Liver (tissue), 7 donors: ENCODE measurements at regions not wholly inside any gene's neighbourhood (a gene's known extent, or its start where the extent isn't known, plus 50 kb on each side); places are given as distances from the start of the nearest gene placed in this dataset.

Source experiments
- DNase-seq: peaks from one replicate; pipeline ENCODE4 v3.0.0-alpha.2; 2017; ENCODE audit warnings: low spot score
- H3K27ac ChIP-seq, 2 donors: one replicate each; pipeline ENCODE4 v1.7.0; 2013; ENCODE audit warnings: inconsistent platforms in 2 of 2, low read length in 2 of 2, control low read depth in 1 of 2, low read depth in 1 of 2, mild to moderate bottlenecking in 1 of 2
- H3K27me3 ChIP-seq, 4 donors: one replicate each; pipeline versions ENCODE4 v1.6.1 to v1.7.0; 2013; ENCODE audit warnings: low read length in 3 of 4, inconsistent platforms in 1 of 4, mild to moderate bottlenecking in 1 of 4, moderate library complexity in 1 of 4; ENCODE audit not compliant: control insufficient read depth in 4 of 4, insufficient read depth in 4 of 4
- H3K36me3 ChIP-seq, 4 donors: one replicate each; pipeline versions ENCODE4 v1.6.1 to v1.7.0; 2013; ENCODE audit warnings: low read length in 3 of 4, mild to moderate bottlenecking in 3 of 4, low read depth in 1 of 4, moderate library complexity in 1 of 4; ENCODE audit not compliant: control insufficient read depth in 4 of 4, insufficient read depth in 3 of 4
- H3K4me1 ChIP-seq, 4 donors: one replicate each; pipeline versions ENCODE4 v1.6.1 to v1.7.0; 2013; ENCODE audit warnings: low read length in 3 of 4, mild to moderate bottlenecking in 3 of 4, moderate library complexity in 1 of 4; ENCODE audit not compliant: control insufficient read depth in 4 of 4, insufficient read depth in 4 of 4
- H3K4me3 ChIP-seq, 3 donors: one replicate each; pipeline versions ENCODE4 v1.6.1 to v1.7.0; 2013; ENCODE audit warnings: low read length in 3 of 3, control low read depth in 1 of 3, low read depth in 1 of 3, mild to moderate bottlenecking in 1 of 3
- H3K9ac ChIP-seq, 2 donors: one replicate each; pipeline ENCODE4 v1.7.0; 2013; ENCODE audit warnings: low read length in 2 of 2, mild to moderate bottlenecking in 2 of 2, moderate library complexity in 2 of 2, control low read depth in 1 of 2, low read depth in 1 of 2
- H3K9me3 ChIP-seq, 4 donors: one replicate each; pipeline versions ENCODE4 v1.6.1 to v1.7.0; 2013; ENCODE audit warnings: low read length in 3 of 4; ENCODE audit not compliant: control insufficient read depth in 4 of 4
- EGR1 ChIP-seq, 2 donors: IDR thresholded peaks; 2 replicates each; pipeline ENCODE4 v1.6.1; 2016 to 2018; ENCODE audit warnings: antibody characterized with exemption in 2 of 2, low read depth in 2 of 2
- FOXA1 ChIP-seq: IDR thresholded peaks from 2 replicates; pipeline ENCODE4 v1.6.1; 2016; ENCODE audit warnings: antibody characterized with exemption
- FOXA2 ChIP-seq: IDR thresholded peaks from 2 replicates; pipeline ENCODE4 v1.6.1; 2016; ENCODE audit warnings: antibody characterized with exemption
- GABPA ChIP-seq, 2 donors: IDR thresholded peaks in 1 of 2; conservative IDR thresholded peaks in 1 of 2; 2 replicates each; pipeline ENCODE4 v1.6.1; 2016; ENCODE audit warnings: antibody characterized with exemption in 2 of 2, mild to moderate bottlenecking in 1 of 2, moderate library complexity in 1 of 2
- HNF4G ChIP-seq: IDR thresholded peaks from 2 replicates; pipeline ENCODE4 v1.6.1; 2016; ENCODE audit warnings: antibody characterized with exemption
- JUND ChIP-seq, 2 donors: IDR thresholded peaks; 2 replicates each; pipeline ENCODE4 v1.6.1; 2016; ENCODE audit warnings: antibody characterized with exemption in 2 of 2
- NR2F2 ChIP-seq: IDR thresholded peaks from 2 replicates; pipeline ENCODE4 v1.6.1; 2016; ENCODE audit warnings: antibody characterized with exemption
- REST ChIP-seq: IDR thresholded peaks from 2 replicates; pipeline ENCODE4 v1.6.1; 2016; ENCODE audit warnings: antibody characterized with exemption, mild to moderate bottlenecking
- RXRA ChIP-seq, 2 donors: IDR thresholded peaks; 2 replicates each; pipeline ENCODE4 v1.6.1; 2017 to 2018; ENCODE audit warnings: antibody characterized with exemption in 2 of 2, mild to moderate bottlenecking in 1 of 2
- SP1 ChIP-seq: IDR thresholded peaks from 2 replicates; pipeline ENCODE4 v1.6.1; 2018; ENCODE audit warnings: antibody characterized with exemption, mild to moderate bottlenecking
- TAF1 ChIP-seq: conservative IDR thresholded peaks from 2 replicates; pipeline ENCODE4 v1.6.1; 2016; ENCODE audit warnings: antibody characterized with exemption, mild to moderate bottlenecking
- YY1 ChIP-seq: IDR thresholded peaks from 2 replicates; pipeline ENCODE4 v1.6.1; 2016; ENCODE audit warnings: antibody characterized with exemption, mild to moderate bottlenecking
- ZBTB33 ChIP-seq: IDR thresholded peaks from 2 replicates; pipeline ENCODE4 v1.6.1; 2016; ENCODE audit warnings: antibody characterized with exemption
- WGBS: extraction: QIAGEN DNeasy Blood & Tissue Kit; methylation state at CpG from one replicate; pipeline ENCODE4 v1.1.7; 2013; 5-methylcytosine and 5-hydroxymethylcytosine counted together
- TF ChIP-seq, protein P1 (sequence below): IDR thresholded peaks from 2 replicates; pipeline ENCODE4 v1.6.1; 2016; ENCODE audit warnings: antibody characterized with exemption
- donor health status: healthy.
- donor health status: healthy.
- donor health status: healthy.
- donor health status: healthy.

GRCh38 chr6:169337886-169338445 is 84.3 kb upstream of the THBS2 start:
- H3K4me3 ChIP-seq: no peak overlapping the region
- TF ChIP-seq ZBTB33 (no peak), NR2F2 (no peak), RXRA (IDR thresholded peaks at IDR 0.05) (no peak), FOXA1 (no peak)
- WGBS: 93% methylated on average over 11 of the region's 11 CpGs
- H3K9me3 ChIP-seq: peaks cover 0 to 4% (median 0%) of the 10 kb centered on the region in 4 donors
- no peak overlapping the region for H3K9ac ChIP-seq
- H3K4me1 ChIP-seq: no peaks in the 10 kb centered on the region
- H3K27me3 ChIP-seq: no peaks in the 10 kb centered on the region
- no peaks in the 10 kb centered on the region for H3K36me3 ChIP-seq
- no peak for DNase-seq
- no peak overlapping the region for H3K27ac ChIP-seq

DNA sequence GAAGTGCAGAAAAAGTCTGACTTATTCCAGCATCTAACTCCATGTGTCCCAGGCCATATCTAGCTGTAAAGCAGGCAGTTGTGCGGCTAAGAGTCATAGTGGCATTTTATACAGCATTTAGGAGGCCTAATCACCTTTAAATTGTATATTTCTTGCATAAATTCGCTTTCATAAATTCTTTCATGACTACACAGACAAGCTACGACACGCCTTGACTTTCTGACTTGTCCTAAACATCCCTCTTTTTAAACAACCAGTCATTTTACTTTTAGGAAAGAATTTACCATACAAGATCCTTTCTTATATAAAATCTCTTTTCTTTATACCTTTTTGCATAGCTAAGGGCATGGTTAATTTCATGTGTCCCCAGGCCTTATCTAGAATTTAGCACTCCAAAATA is 81.7 kb upstream of the THBS2 start:
- no peak for DNase-seq
- TF ChIP-seq REST (no peak), FOXA2 (no peak), JUND (IDR thresholded peaks at IDR 0.05) (no peak), RXRA (IDR thresholded peaks at IDR 0.05) (no peak), HNF4G (no peak), TAF1 (no peak), EGR1 (IDR thresholded peaks at IDR 0.05; ENCODE audit: low read depth in 2 of 2) (no peak)

DNA sequence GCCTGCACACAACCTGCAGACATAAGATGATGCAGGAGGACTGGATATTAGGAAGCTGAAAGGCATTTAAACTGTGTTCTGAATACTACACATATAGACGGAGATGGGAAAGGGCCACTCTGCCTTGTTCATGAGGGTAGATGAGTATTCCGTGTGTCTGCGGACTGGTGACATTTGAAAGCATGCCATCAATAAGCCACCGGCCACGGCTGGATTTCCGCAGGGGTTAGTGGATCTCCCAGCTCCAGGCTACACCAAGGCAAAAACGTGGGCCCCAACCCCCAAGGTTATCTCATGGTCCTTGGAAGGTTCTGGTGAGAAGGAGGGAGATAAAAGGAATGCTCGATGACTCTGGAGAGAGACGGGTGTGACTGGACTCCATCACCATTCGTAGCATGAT is 78.6 kb upstream of the THBS2 start:
- H3K27me3 ChIP-seq: peaks cover 0 to 6% (median 2%) of the 10 kb centered on the region in 4 donors
- H3K4me3 ChIP-seq: no peak overlapping the region
- no peaks in the 10 kb centered on the region for H3K4me1 ChIP-seq
- H3K36me3 ChIP-seq: no peaks in the 10 kb centered on the region
- no peak overlapping the region for H3K9ac ChIP-seq
- peaks cover 0 to 2% (median 0%) of the 10 kb centered on the region in 4 donors for H3K9me3 ChIP-seq
- DNase-seq: no peak
- H3K27ac ChIP-seq: no peak overlapping the region
- WGBS: 84% methylated on average over 10 of the region's 10 CpGs
- TF ChIP-seq ZBTB33 (no peak), FOXA2 (no peak), NR2F2 (no peak), JUND (IDR thresholded peaks at IDR 0.05) (no peak), GABPA (IDR thresholded peaks at IDR 0.05 in 1 of 2, conservative IDR thresholded peaks at IDR 0.05 in 1 of 2) (no peak), SP1 (no peak), REST (no peak), EGR1 (IDR thresholded peaks at IDR 0.05; ENCODE audit: low read depth in 2 of 2) (no peak), YY1 (no peak), RXRA (IDR thresholded peaks at IDR 0.05) (no peak)
- TF ChIP-seq, protein P1, sequence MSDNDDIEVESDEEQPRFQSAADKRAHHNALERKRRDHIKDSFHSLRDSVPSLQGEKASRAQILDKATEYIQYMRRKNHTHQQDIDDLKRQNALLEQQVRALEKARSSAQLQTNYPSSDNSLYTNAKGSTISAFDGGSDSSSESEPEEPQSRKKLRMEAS: no peak

More for the DNA sequence above, 81.7 kb upstream of the THBS2 start:
- Histone ChIP-seq H3K4me3 (no peak overlapping the region), H3K9me3 (peaks cover 0 to 2% (median 0%) of the 10 kb centered on the region in 4 donors), H3K4me1 (no peaks in the 10 kb centered on the region), H3K27ac (no peak overlapping the region), H3K36me3 (no peaks in the 10 kb centered on the region), H3K27me3 (peaks cover 0 to 3% (median 0%) of the 10 kb centered on the region in 4 donors), H3K9ac (no peak overlapping the region)
- 86% methylated on average over 4 of the region's 4 CpGs for WGBS
